ENCODE measurements at regions not wholly inside any gene's neighbourhood (a gene's known extent, or its start where the extent isn't known, plus 50 kb on each side); places are given as distances from the start of the nearest gene placed in this dataset.

- peaks cover 39% of the 10 kb centered on the region for H3K27me3 Mint-ChIP-seq (ENCODE audit: low read depth, poor library complexity)
- no peak overlapping the region for H3K27ac Mint-ChIP-seq
- DNase-seq, result no peak
- TF ChIP-seq CTCF (IDR thresholded peaks at IDR 0.05), result no peak
- no peaks in the 10 kb centered on the region for H3K4me1 Mint-ChIP-seq
- no peak overlapping the region for H3K4me3 Mint-ChIP-seq
- peaks cover 35% of the 10 kb centered on the region for H3K36me3 Mint-ChIP-seq (ENCODE audit: low read depth)
- no peaks in the 10 kb centered on the region for H3K9me3 Mint-ChIP-seq
These were observed 188.9 kb downstream of the BCR start for GRCh38 chr22:23369054-23369685.
